Thyroid gland (tissue), 4 donors: ENCODE measurements at regions not wholly inside any gene's neighbourhood (a gene's known extent, or its start where the extent isn't known, plus 50 kb on each side); places are given as distances from the start of the nearest gene placed in this dataset.

Source experiments
- CTCF ChIP-seq, 6 experiments: fragments of 200-600 bp in 3 of 6; fragments of 450-650 bp in 3 of 6; sonication (generic) in 3 of 6; IDR thresholded peaks; one replicate each; pipeline ENCODE4 v1.5.1; 2016 to 2019; ENCODE audit warnings: antibody characterized with exemption in 6 of 6, mild to moderate bottlenecking in 2 of 6, inconsistent platforms in 1 of 6, moderate library complexity in 1 of 6
- POLR2A ChIP-seq, 2 donors: fragments of 450-650 bp; IDR thresholded peaks; one replicate each; pipeline ENCODE4 v1.6.1; 2017; ENCODE audit warnings: antibody characterized with exemption in 2 of 2, mild to moderate bottlenecking in 2 of 2, moderate library complexity in 1 of 2

- TF ChIP-seq POLR2A (IDR thresholded peaks at IDR 0.05) (no peak), CTCF (IDR thresholded peaks at IDR 0.05) (no peak)
Measured at GRCh38 chr5:82388181-82388580, 110.0 kb upstream of the RPS23 start.
